ENCODE measurements at regions not wholly inside any gene's neighbourhood (a gene's known extent, or its start where the extent isn't known, plus 50 kb on each side); places are given as distances from the start of the nearest gene placed in this dataset.

- DNase-seq (ENCODE audit: insufficient read length, low spot score) (no peak), FAIRE-seq (no peak)
- TF ChIP-seq, protein P1, sequence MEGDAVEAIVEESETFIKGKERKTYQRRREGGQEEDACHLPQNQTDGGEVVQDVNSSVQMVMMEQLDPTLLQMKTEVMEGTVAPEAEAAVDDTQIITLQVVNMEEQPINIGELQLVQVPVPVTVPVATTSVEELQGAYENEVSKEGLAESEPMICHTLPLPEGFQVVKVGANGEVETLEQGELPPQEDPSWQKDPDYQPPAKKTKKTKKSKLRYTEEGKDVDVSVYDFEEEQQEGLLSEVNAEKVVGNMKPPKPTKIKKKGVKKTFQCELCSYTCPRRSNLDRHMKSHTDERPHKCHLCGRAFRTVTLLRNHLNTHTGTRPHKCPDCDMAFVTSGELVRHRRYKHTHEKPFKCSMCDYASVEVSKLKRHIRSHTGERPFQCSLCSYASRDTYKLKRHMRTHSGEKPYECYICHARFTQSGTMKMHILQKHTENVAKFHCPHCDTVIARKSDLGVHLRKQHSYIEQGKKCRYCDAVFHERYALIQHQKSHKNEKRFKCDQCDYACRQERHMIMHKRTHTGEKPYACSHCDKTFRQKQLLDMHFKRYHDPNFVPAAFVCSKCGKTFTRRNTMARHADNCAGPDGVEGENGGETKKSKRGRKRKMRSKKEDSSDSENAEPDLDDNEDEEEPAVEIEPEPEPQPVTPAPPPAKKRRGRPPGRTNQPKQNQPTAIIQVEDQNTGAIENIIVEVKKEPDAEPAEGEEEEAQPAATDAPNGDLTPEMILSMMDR (IDR thresholded peaks at IDR 0.05; ENCODE audit: insufficient read depth, missing control alignments) = no peak
These were observed 350.8 kb upstream of the IGFBP7 start for GRCh38 chr4:57460967-57461366.

DNA sequence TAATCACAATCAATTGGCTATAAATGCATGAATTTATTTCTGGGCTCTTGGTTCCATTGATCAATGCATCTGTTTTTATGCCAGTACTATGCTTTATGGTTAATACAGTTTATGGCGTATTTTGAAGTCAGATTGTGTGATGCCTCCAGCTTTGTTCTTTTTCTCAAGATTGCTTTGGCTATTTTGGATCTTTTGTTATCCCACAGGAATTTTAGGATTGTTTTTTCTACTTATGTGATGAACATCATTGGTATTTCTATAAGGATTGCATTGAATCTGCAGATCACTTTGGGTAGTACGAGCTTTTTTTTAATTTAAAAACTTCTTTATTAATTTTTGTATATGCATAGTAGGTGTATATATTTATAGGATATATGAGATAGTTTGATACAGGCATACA, 338.7 kb upstream of the IGFBP7 start:
- TF ChIP-seq, protein P1 (IDR thresholded peaks at IDR 0.05; ENCODE audit: insufficient read depth, missing control alignments) = no peak
- FAIRE-seq (no peak), DNase-seq (ENCODE audit: insufficient read length, low spot score) (no peak)

DNA sequence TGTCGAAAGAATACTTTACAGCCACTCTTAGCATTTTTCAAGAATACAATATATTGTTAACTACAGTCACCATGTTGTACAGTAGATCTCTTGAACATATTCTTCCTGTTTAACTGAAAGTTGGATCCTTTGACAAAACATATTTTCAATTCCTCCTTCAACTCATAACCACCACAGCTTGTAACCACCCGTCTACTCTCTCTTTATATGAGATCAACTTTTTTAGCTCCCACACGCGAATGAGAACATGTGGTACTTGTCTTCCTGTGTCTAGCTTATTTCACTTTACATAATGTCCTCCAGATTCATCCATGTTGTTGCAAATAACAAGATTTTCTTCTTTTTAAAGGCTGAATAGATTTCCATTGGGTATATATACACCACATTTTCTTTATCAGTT, 338.3 kb upstream of the IGFBP7 start:
- DNase-seq (ENCODE audit: insufficient read length, low spot score) (no peak), FAIRE-seq (no peak)
- TF ChIP-seq, protein P1 (IDR thresholded peaks at IDR 0.05; ENCODE audit: insufficient read depth, missing control alignments) = no peak

DNA sequence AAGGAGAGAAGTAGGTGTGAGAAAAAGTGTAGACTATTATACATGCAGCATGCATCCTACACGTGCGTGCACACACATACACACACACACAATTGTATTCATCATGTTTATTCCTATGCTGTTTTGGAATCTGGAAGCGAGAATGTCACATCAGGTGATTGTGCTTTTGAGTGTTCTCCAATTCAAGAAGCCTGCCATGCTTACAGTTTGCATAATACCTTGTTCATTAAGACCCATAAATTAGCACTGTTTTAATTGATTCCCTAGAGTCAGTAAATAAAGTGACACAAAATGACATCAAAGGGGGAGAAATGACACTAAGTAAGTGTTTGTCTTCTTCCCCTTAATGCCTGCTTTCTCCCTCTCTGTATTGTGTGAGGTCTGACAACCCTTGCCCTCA, 336.1 kb upstream of the IGFBP7 start:
- FAIRE-seq (no peak), DNase-seq (ENCODE audit: insufficient read length, low spot score) (no peak)
- TF ChIP-seq, protein P1 (IDR thresholded peaks at IDR 0.05; ENCODE audit: insufficient read depth, missing control alignments) = no peak

- FAIRE-seq (no peak), DNase-seq (ENCODE audit: insufficient read length, low spot score) (no peak)
- TF ChIP-seq, protein P1 (IDR thresholded peaks at IDR 0.05; ENCODE audit: insufficient read depth, missing control alignments) = no peak
These were observed 335.5 kb upstream of the IGFBP7 start for GRCh38 chr4:57445686-57446085.

DNA sequence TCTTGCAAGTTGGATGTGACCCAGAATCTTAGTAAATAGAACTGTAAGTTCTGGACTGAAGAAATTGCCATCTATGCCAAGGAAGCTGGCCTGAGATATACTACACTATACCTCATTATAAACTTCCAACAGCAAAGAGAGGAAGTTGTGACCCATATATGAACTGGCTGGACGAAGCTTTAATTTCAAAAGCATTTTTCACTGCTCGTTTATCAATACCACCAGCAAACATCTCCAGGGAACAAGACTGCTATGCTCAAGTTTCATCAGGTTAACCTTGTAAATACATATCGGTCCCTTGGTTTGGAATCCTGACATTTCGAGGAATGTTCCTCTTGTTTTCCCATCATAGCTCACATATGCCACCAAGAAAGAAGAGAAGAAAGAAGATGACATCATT, 334.5 kb upstream of the IGFBP7 start:
- DNase-seq (ENCODE audit: insufficient read length, low spot score) (no peak), FAIRE-seq (no peak)
- TF ChIP-seq, protein P1 (IDR thresholded peaks at IDR 0.05; ENCODE audit: insufficient read depth, missing control alignments) = no peak

- peak; percentile 63 for FAIRE-seq
- TF ChIP-seq, protein P1 (IDR thresholded peaks at IDR 0.05; ENCODE audit: insufficient read depth, missing control alignments) = no peak
- DNase-seq (ENCODE audit: insufficient read length, low spot score) = no peak
These were observed 333.6 kb upstream of the IGFBP7 start for GRCh38 chr4:57443787-57444186.

All from D721Med (cell line).